B cell (primary cell): ENCODE measurements at regions not wholly inside any gene's neighbourhood (a gene's known extent, or its start where the extent isn't known, plus 50 kb on each side); places are given as distances from the start of the nearest gene placed in this dataset.
"Not testable (repeated sequence)": the region's sequence is repeated elsewhere in the genome, so short reads cannot be mapped to it uniquely, and the experiment has no call there.

ENCODE experiments used
- ATAC-seq: fragments of 200-7000 bp; cut with Tn5 transposase; one replicate; pipeline ENCODE4 v1.10.0; 2021; ENCODE audit warnings: low read depth, mild to moderate bottlenecking, moderate number of reproducible peaks, moderate library complexity
- CTCF ChIA-PET: fragments of 350-600 bp; sonication (Branson Sonifier 250); formaldehyde crosslinking; loops from one replicate; lab custom pipeline; 2021; ENCODE audit warnings: antibody characterized with exemption, inconsistent platforms; lab: Charles Lee
- POLR2A ChIA-PET: fragments of 350-600 bp; sonication (Branson Sonifier 250); formaldehyde crosslinking; loops from one replicate; lab custom pipeline; 2021; ENCODE audit warnings: antibody characterized with exemption; lab: Charles Lee
- DNase-seq: peaks from one replicate; pipeline ENCODE4 v3.0.0; 2013
- H2AFZ ChIP-seq: 2 replicates; pipeline ENCODE4 v1.6.1; 2012; ENCODE audit warnings: mild to moderate bottlenecking, low read depth, low read length; ENCODE audit not compliant: insufficient read depth, poor library complexity, severe bottlenecking
- H3K27ac ChIP-seq, 2 donors: 1 replicate in 1 of 2; 2 replicates in 1 of 2; pipeline ENCODE4 v1.5.1; 2012 to 2013; ENCODE audit warnings: low read length in 2 of 2, mild to moderate bottlenecking in 2 of 2, moderate library complexity in 1 of 2
- H3K27me3 ChIP-seq, 4 experiments: fragments of 200-600 bp in 1 of 4; sonication (generic) in 1 of 4; replicated peaks in 1 of 4; 1 replicate in 2 of 4; 2 replicates in 2 of 4; pipeline versions ENCODE4 v1.6.1 to v1.7.0; 2013 to 2016; ENCODE audit warnings: low read length in 3 of 4, mild to moderate bottlenecking in 2 of 4, mixed read lengths in 1 of 4, moderate library complexity in 1 of 4; ENCODE audit not compliant: insufficient read depth in 4 of 4, control insufficient read depth in 3 of 4; ENCODE audit errors: control extremely low read depth in 1 of 4
- H3K36me3 ChIP-seq, 2 experiments: replicated peaks in 1 of 2; 1 replicate in 1 of 2; 2 replicates in 1 of 2; pipeline versions ENCODE4 v1.6.1 to v1.7.1; 2013; ENCODE audit warnings: low read length in 1 of 2; ENCODE audit not compliant: insufficient read depth in 2 of 2, control insufficient read depth in 1 of 2; ENCODE audit errors: control extremely low read depth in 1 of 2, extremely low read depth in 1 of 2
- H3K4me1 ChIP-seq, 2 donors: fragments of 200-600 bp in 1 of 2; sonication (generic) in 1 of 2; 1 replicate in 1 of 2; 2 replicates in 1 of 2; pipeline versions ENCODE4 v1.5.1 to v1.6.1; 2013 to 2017; ENCODE audit warnings: low read length in 2 of 2; ENCODE audit not compliant: control insufficient read depth in 2 of 2, insufficient read depth in 2 of 2
- H3K4me2 ChIP-seq: replicated peaks from 2 replicates; pipeline ENCODE3; 2012; ENCODE audit warnings: mild to moderate bottlenecking, low read depth, low read length; ENCODE audit not compliant: poor library complexity, severe bottlenecking
- H3K4me3 ChIP-seq, 5 experiments: fragments of 200-600 bp in 1 of 5; sonication (generic) in 1 of 5; 1 replicate in 3 of 5; 2 replicates in 2 of 5; pipeline versions ENCODE4 v1.5.1 to v1.7.0; 2011 to 2016; ENCODE audit warnings: low read length in 4 of 5, mild to moderate bottlenecking in 4 of 5, low read depth in 2 of 5, control low read depth in 1 of 5, moderate library complexity in 1 of 5; ENCODE audit not compliant: insufficient read depth in 1 of 5; ENCODE audit errors: control extremely low read depth in 1 of 5, extremely low read depth in 1 of 5
- H3K79me2 ChIP-seq: fragments of 200-600 bp; sonication (generic); one replicate; pipeline ENCODE4 v1.6.0; 2016; ENCODE audit warnings: low read length; ENCODE audit not compliant: control insufficient read depth, insufficient read depth
- H3K9ac ChIP-seq: fragments of 200-600 bp; sonication (generic); 2 replicates; pipeline ENCODE4 v1.6.1; 2017; ENCODE audit warnings: mild to moderate bottlenecking, low read length, moderate library complexity
- H3K9me3 ChIP-seq, 3 donors: one replicate each; pipeline versions ENCODE4 v1.6.1 to v1.7.1; 2013; ENCODE audit warnings: low read length in 2 of 3; ENCODE audit not compliant: control insufficient read depth in 2 of 3, insufficient read depth in 1 of 3; ENCODE audit errors: control extremely low read depth in 1 of 3
- H4K20me1 ChIP-seq: 2 replicates; pipeline ENCODE4 v1.6.0; 2012; ENCODE audit warnings: mild to moderate bottlenecking, low read length; ENCODE audit not compliant: insufficient read depth, control insufficient read depth, poor library complexity, severe bottlenecking
- H3K27ac Mint-ChIP-seq: one replicate; pipeline ENCODE4 v1.8.0; 2021; ENCODE audit warnings: mixed read lengths
- H3K27me3 Mint-ChIP-seq: one replicate; pipeline ENCODE4 v1.8.0; 2021; ENCODE audit warnings: mixed read lengths
- H3K4me1 Mint-ChIP-seq: one replicate; pipeline ENCODE4 v1.8.0; 2021; ENCODE audit warnings: mixed read lengths
- H3K4me3 Mint-ChIP-seq: one replicate; pipeline ENCODE4 v1.8.0; 2021; ENCODE audit warnings: mixed read lengths
- H3K9me3 Mint-ChIP-seq: one replicate; pipeline ENCODE4 v1.8.0; 2022; ENCODE audit warnings: mixed read lengths; ENCODE audit not compliant: insufficient read depth
- CTCF ChIP-seq: fragments of 200-600 bp; IDR thresholded peaks from one replicate; pipeline ENCODE4 v1.8.0; 2022; ENCODE audit warnings: antibody characterized with exemption, mild to moderate bottlenecking
- EZH2 ChIP-seq: IDR thresholded peaks from 2 replicates; pipeline ENCODE4 v1.6.1; 2012; ENCODE audit warnings: borderline replicate concordance, low read depth, mild to moderate bottlenecking, moderate library complexity, low read length; ENCODE audit not compliant: insufficient read depth, poor library complexity, severe bottlenecking
- WGBS: methylation state at CpG from one replicate; pipeline ENCODE4 v1.1.5; 2013; ENCODE audit warnings: missing lambda C conversion rate; ENCODE audit not compliant: insufficient coverage; 5-methylcytosine and 5-hydroxymethylcytosine counted together
- intact Hi-C: fragments of 100-400 bp; cut with micrococcal nuclease; formaldehyde crosslinking; loops from one replicate; pipeline ENCODE4 v1.10.0; 2022

- no peaks in the 10 kb centered on the region for H3K36me3 ChIP-seq
- H2AFZ ChIP-seq = no peak overlapping the region
- H3K79me2 ChIP-seq = no peaks in the 10 kb centered on the region
- H4K20me1 ChIP-seq = no peaks in the 10 kb centered on the region
- H3K9ac ChIP-seq = no peak overlapping the region
- no peak for TF ChIP-seq CTCF
- TF ChIP-seq EZH2 = no peak
- no peaks in the 10 kb centered on the region for H3K27me3 ChIP-seq
- Mint-ChIP-seq H3K27ac (no peak overlapping the region), H3K4me3 (no peak overlapping the region), H3K27me3 (no peaks in the 10 kb centered on the region), H3K4me1 (no peaks in the 10 kb centered on the region), H3K9me3 (no peaks in the 10 kb centered on the region)
- DNase-seq = no peak
- CTCF ChIA-PET = no interaction called here
- no peaks in the 10 kb centered on the region for H3K4me1 ChIP-seq
- H3K4me2 ChIP-seq = no peak overlapping the region
- 100% methylated on average over 1 of the region's 2 CpGs for WGBS
- POLR2A ChIA-PET = no interaction called here
- no peak overlapping the region for H3K4me3 ChIP-seq
- H3K27ac ChIP-seq = no peak overlapping the region
- H3K9me3 ChIP-seq = no peaks in the 10 kb centered on the region
- intact Hi-C loops = no loop called here
- no peak for ATAC-seq
These were observed 871.4 kb upstream of the CDH10 start for GRCh38 chr5:25516141-25516540.

- no peaks in the 10 kb centered on the region for H3K9me3 Mint-ChIP-seq
- ATAC-seq (no peak), DNase-seq (no peak)
- no peaks in the 10 kb centered on the region for H3K27me3 Mint-ChIP-seq
- Histone ChIP-seq H3K4me2 (no peak overlapping the region), H3K4me3 (no peak overlapping the region), H3K79me2 (no peaks in the 10 kb centered on the region), H3K9ac (no peak overlapping the region), H3K27me3 (no peaks in the 10 kb centered on the region), H3K9me3 (no peaks in the 10 kb centered on the region), H3K36me3 (no peaks in the 10 kb centered on the region), H2AFZ (no peak overlapping the region), H4K20me1 (no peaks in the 10 kb centered on the region), H3K4me1 (no peaks in the 10 kb centered on the region), H3K27ac (no peak overlapping the region)
- H3K4me1 Mint-ChIP-seq = no peaks in the 10 kb centered on the region
- ChIA-PET CTCF (no interaction called here), POLR2A (no interaction called here)
- no CpG with 5 or more reads among the region's 2 CpGs for WGBS
- no peak overlapping the region for H3K4me3 Mint-ChIP-seq
- intact Hi-C loops = no loop called here
- H3K27ac Mint-ChIP-seq = no peak overlapping the region
- TF ChIP-seq CTCF (no peak), EZH2 (no peak)
These were observed 870.7 kb upstream of the CDH10 start for GRCh38 chr5:25515525-25515924.

GRCh38 chr5:25510692-25511091, 865.9 kb upstream of the CDH10 start:
- H3K4me3 ChIP-seq, intact Hi-C loops, H3K4me1 ChIP-seq, ATAC-seq, H2AFZ ChIP-seq, H3K4me3 Mint-ChIP-seq, H3K27me3 ChIP-seq, H4K20me1 ChIP-seq, H3K4me2 ChIP-seq, H3K36me3 ChIP-seq, H3K4me1 Mint-ChIP-seq, H3K79me2 ChIP-seq, CTCF ChIA-PET, H3K27ac ChIP-seq, POLR2A ChIA-PET, DNase-seq, H3K27me3 Mint-ChIP-seq, H3K9ac ChIP-seq, H3K9me3 Mint-ChIP-seq, H3K9me3 ChIP-seq: not testable (repeated sequence)
- peak overlapping the region; percentile 4 for H3K27ac Mint-ChIP-seq
- WGBS = no CpG with 5 or more reads among the region's 2 CpGs
